GM12878 (cell line): ENCODE measurements at regions not wholly inside any gene's neighbourhood (a gene's known extent, or its start where the extent isn't known, plus 50 kb on each side); places are given as distances from the start of the nearest gene placed in this dataset.

Experiments
- BRCA1 ChIP-seq: IDR thresholded peaks from 2 replicates; pipeline ENCODE4 v1.6.1; 2011; ENCODE audit warnings: low read depth, low read length, improper control_type of control experiment
- EZH2 ChIP-seq: IDR thresholded peaks from 2 replicates; pipeline ENCODE4 v1.6.1; 2012; ENCODE audit warnings: low read depth, mild to moderate bottlenecking, control low read depth, inconsistent platforms, low read length, borderline replicate concordance; ENCODE audit not compliant: control insufficient read depth
- SMC3 ChIP-seq: IDR thresholded peaks from 2 replicates; pipeline ENCODE4 v1.6.1; 2011; ENCODE audit warnings: low read length, improper control_type of control experiment, borderline replicate concordance
- SUZ12 ChIP-seq: fragments of 200-600 bp; sonication (generic); IDR thresholded peaks from one replicate; pipeline ENCODE4 v1.6.1; 2018; ENCODE audit warnings: antibody characterized with exemption, mild to moderate bottlenecking; ENCODE audit not compliant: unreplicated experiment
- TARDBP ChIP-seq: IDR thresholded peaks from 2 replicates; pipeline ENCODE4 v1.6.1; 2016; ENCODE audit warnings: borderline replicate concordance
- TCF12 ChIP-seq: IDR thresholded peaks from 2 replicates; pipeline ENCODE4 v1.6.1; 2011; ENCODE audit warnings: low read depth, mild to moderate bottlenecking, low read length
- USF1 ChIP-seq: IDR thresholded peaks from 2 replicates; pipeline ENCODE4 v1.6.1; 2011; ENCODE audit warnings: borderline replicate concordance, low read depth, mild to moderate bottlenecking, moderate library complexity, mixed read lengths, low read length; ENCODE audit not compliant: insufficient read depth; ENCODE audit errors: extremely low read length
- TF ChIP-seq, protein P1 (sequence below): IDR thresholded peaks from 2 replicates; pipeline ENCODE4 v1.6.1; 2011; ENCODE audit warnings: low read depth, low read length, improper control_type of control experiment, borderline replicate concordance

DNA sequence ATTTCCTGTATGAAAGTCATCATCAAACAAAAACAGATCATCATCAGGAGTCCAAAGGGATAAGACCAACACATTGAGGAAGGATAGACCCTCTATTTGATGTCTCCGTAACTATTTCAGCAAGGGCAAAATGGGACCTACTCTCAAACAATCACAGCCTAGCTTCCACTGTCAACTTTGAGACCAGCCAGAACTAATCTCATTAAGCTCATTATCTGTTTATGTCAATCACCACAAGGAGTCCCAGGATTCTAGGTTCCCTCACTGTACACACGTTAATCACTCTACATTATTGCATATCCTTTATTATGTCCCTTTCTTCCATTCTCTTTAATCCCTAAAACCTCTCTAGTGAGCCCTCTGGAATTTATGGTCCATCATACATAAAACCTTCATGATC, 370.3 kb upstream of the LINC00305 start:
- TF ChIP-seq, protein P1, sequence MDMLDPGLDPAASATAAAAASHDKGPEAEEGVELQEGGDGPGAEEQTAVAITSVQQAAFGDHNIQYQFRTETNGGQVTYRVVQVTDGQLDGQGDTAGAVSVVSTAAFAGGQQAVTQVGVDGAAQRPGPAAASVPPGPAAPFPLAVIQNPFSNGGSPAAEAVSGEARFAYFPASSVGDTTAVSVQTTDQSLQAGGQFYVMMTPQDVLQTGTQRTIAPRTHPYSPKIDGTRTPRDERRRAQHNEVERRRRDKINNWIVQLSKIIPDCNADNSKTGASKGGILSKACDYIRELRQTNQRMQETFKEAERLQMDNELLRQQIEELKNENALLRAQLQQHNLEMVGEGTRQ, result no peak
- TF ChIP-seq SUZ12, result no peak
- no peak for TF ChIP-seq USF1
- TF ChIP-seq TARDBP, result no peak
- TF ChIP-seq SMC3, result no peak
- no peak for TF ChIP-seq BRCA1
- TF ChIP-seq EZH2, result no peak
- no peak for TF ChIP-seq TCF12
